ENCODE measurements at regions not wholly inside any gene's neighbourhood (a gene's known extent, or its start where the extent isn't known, plus 50 kb on each side); places are given as distances from the start of the nearest gene placed in this dataset.

- TF ChIP-seq CTCF (IDR thresholded peaks at IDR 0.05) (no peak), POLR2A (IDR thresholded peaks at IDR 0.05) (no peak)
Measured at GRCh38 chr11:11081776-11082175, 223.9 kb upstream of the ZBED5 start.
